ENCODE measurements at regions not wholly inside any gene's neighbourhood (a gene's known extent, or its start where the extent isn't known, plus 50 kb on each side); places are given as distances from the start of the nearest gene placed in this dataset.
"Not testable (repeated sequence)": the region's sequence is repeated elsewhere in the genome, so short reads cannot be mapped to it uniquely, and the experiment has no call there.

DNA sequence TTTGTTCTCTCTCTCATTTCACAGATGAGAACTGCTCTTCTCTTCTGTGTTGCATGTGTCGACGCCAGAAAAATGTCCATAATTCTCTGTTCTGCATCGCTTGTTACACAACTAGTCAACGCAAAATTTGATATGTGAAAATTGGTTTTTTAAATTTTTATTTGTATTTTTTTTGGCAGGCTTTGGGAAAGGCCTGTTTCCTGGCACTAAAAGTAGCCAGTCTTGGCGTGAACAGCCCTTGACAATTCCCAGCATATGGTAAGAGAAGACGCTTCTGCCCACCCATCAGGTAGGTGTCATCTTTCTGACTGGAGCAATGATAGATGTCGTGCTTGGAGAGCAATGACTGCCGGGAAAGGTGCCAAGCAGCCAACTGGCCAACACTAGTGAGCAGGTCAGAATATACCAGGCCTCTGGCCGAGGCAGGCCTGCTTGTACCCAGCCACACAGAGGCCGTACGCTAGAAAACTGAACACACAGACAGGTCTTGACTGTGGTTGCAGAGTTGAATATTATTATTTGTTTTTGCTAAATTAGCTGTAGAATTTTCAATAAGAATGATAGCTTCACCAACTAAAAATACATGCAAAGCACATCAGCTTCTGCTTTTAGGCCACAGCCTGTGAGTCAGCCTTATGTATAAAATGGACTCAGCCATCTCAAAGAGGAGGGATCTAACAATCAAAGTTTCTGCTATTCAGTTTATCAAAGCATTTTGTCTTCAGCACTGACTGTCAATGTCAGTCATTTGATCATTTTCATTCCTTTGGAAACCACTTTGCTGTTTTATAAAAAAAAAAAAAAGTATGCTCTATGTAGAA, 837.5 kb downstream of the MCTP2 start:
- DNase-seq: peak in 9 of 56 donors; percentile 0 to 22 (median 4)

DNA sequence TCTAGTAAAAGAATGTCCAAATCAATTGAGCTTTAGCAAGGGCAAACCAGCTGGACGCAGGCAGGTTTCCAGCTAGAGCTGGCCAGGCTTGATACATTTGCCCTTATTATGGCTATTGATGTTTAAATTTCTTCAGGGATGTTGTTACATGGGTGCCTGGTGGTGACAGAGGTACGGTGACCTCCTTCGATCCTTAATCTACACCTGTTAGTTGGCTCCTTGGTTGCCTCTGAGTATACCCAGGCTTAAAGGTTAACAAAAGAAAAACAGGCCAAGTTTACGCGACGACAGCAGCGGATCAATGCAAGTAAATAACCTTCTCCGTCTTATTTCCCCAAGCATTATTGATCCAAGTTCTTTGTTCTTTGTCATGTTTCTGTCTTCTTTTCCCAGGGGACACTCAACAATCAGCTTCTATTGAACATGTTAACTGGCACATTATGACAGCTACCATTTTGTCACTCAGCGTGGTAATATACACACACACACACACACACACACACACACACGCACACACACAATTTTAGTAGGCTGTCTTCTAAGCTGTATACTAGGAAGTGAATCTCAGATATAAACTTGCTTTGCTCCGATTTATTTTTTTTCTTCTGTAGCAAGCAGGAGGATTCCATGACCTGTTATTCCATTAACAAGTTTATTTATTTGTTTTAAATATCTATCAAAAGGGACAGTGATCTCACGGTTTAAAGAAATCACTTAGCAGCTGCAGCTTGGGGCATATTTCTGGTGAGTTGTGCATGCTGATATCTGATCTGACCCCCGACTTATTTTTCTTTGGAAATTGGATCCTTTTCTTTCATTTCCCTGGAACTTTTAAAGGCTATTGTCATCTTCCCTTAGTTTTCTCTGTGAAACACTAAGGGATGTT, 844.7 kb downstream of the MCTP2 start:
- DNase-seq: no peak

GRCh38 chr15:95076678-95076990, 845.3 kb downstream of the MCTP2 start:
- DNase-seq: no peak

- DNase-seq: no peak
Measured at GRCh38 chr15:95078003-95078402, 846.6 kb downstream of the MCTP2 start.

DNA sequence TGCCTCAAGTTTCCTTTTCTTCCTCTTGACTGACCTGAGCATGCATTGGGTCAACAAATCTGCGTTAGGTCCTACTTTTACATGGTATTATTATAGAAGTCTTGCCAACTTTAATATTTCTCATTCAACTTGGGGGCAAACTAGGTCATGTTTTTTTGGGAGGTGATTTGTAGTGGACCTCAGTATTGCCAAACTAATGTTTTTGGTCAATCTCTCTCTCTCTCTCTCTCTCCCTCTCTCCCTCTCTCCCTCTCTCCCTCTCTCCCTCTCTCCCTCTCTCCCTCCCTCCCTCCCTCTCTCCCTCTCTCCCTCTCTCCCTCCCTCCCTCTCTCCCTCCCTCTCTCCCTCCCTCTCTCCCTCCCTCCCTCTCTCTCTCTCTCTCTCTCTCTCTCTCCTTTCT, 848.9 kb downstream of the MCTP2 start:
- not testable (repeated sequence) for DNase-seq

DNA sequence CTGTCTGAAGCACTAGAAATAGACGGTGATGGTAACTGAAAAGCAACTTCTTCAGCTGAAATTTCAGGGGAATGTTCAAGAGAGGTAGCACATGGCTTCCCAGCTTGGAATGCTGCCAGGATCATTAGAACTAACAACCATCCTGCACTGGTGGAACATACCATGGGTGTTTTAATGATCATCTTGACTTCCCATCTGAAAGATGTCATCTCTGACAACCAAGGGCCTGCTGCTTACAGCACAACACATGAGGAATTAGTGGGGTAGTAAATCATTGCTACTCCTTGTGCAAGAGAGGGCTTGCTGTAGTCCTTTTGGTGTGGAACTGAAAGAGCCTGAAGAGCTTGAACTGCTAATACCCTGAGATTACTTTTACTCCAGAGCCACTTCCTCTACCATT, 853.7 kb downstream of the MCTP2 start:
- no peak for DNase-seq

DNA sequence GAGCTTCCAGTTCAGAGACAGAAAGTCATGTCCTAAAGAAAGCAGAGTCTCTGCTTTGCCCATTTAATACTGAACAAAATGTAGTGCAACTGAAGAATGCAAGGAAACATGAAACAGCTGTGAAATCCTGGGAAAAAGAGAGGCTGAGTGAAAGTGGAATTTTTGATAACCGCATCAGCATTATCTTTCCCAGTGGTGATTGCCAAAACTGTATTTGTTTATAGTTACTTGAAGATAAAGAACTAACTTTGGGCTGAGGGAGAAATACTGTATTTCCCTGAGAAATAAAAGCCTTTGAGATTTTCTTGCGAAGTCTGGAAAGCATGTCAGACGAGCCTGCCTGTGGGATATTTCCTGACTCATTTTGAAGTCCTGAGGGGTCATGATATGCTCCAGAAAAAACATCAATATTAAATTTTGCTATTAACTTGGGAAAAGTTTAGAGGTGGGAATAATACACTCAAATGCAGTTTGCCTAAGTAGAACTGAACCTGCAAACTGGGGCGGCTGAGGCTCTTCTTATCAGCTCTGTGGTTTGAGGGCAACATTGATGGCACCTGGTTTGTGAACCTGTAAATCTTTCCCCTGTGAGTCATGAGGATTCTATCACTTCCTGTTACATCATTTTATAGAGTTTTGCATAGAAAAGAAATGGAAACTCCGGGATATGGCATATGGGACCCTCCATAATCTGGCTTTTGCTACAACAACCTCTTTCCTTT, 855.3 kb downstream of the MCTP2 start:
- DNase-seq: no peak

GRCh38 chr15:95087253-95087609, 855.9 kb downstream of the MCTP2 start:
- DNase-seq: no peak

DNA sequence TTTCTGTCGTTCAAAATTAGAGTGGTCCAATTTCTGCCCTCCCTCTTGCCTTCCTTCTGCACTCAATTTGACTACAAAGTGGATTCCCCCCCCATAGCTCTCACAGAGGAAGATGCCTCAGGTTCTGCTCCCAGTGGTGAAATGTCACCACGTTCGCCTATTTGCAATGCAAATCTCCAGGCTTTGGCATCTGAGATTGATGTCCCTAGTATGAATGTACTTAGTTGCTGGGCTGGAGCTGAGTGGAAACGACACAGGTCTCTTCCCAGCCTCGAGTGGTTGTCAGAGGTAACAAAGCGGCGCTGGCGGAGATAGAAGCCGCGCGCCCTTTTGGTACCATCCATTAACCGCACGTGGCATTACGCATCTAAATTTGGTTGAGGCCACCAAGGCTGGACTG, 860.1 kb downstream of the MCTP2 start:
- no peak for DNase-seq

GRCh38 chr15:95095250-95095649, 863.9 kb downstream of the MCTP2 start:
- no peak for DNase-seq

DNA sequence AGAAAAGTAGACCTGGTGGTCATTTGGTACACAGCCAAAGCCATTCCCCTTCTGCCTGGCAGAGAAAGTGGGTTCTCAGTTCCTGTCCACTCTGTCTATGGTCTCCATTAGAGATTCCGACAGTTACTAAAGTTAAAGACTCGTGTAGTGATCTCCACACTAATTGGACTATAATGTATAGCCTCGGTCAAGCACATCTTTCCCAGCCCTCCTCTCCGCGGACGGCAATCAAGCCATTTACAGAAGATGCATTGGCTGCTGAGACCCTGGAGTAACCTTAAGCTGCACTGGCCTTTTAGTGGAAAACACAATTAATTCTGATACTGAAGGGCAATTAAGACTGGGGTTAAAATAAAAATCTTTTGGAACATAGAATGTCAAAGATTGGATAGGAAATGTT, 865.3 kb downstream of the MCTP2 start:
- DNase-seq: no peak

GRCh38 chr15:95097361-95097760, 866.0 kb downstream of the MCTP2 start:
- DNase-seq: no peak

DNA sequence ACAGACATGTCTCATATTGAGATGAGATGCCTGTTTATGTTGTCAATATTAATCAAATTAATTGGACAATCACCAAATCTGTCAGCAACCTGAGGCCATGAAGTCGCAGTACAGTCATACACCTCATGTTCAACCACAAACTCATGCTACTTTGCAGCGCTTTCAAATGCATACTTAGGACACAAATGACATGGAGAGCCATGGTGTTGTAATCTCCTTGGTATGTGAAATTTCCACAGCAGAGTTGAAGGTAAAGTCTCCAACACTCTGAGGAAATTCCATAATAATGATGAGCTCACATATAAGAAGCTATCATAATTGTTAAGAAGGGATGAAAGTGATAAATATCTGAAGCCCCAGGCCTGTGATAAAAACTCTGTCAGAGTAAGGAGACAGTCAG, 873.9 kb downstream of the MCTP2 start:
- no peak for DNase-seq

DNA sequence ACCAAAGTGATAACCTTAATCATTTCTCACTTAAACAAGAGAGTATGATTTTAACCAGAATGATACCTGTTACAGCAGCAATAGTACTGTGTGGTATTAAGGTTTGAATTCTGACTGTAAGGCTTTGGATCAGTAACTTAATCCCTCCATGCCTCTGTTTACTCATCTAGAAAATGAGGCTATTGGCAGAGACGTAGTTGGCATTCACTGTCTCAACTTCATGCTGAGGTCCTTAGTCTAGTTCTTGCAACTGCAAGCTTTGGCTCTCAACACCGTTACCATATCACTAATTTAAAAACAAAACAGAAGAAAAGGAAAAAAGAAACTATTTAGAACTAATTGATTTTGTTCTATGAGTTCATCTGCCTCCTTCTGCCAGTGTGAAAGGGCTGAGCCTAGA, 875.4 kb downstream of the MCTP2 start:
- DNase-seq: no peak

DNA sequence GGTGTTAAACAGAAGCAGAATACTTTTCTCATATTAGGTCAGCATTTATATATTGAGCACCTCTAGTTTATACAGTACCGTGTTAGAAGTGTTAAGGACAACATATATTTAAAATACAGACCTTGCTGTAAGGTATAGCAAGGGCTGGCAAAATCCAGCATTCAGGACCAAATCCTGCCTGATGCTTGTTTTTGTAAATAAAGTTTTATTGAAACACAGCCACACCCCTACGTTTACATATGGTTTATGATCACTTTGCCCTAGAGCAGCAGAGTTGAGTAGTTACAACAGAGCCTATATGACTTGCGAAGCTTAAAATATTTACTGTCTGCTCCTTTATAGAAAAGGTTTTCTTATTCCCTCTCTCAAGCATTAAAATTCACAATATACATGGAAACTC, 877.3 kb downstream of the MCTP2 start:
- DNase-seq: no peak

DNA sequence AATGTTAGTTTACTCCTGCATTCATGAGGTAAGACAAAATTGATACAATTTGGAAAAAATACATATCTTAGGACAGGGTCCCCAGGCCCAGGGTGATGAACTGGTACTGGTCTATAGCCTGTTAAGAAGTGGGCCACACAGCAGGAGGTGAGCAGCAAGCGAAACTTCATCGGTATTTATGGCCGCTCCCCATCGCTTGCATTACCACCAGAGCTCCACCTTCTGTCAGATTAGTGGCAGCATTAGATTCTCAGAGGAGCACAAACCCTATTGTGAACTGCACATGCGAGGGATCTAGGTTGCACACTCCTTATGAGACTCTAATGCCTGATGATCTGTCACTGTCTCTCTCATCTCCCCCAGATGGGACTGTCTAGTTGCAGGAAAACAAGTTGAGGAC, 880.6 kb downstream of the MCTP2 start:
- no peak for DNase-seq

GRCh38 chr15:95113041-95113440, 881.7 kb downstream of the MCTP2 start:
- DNase-seq: no peak

DNA sequence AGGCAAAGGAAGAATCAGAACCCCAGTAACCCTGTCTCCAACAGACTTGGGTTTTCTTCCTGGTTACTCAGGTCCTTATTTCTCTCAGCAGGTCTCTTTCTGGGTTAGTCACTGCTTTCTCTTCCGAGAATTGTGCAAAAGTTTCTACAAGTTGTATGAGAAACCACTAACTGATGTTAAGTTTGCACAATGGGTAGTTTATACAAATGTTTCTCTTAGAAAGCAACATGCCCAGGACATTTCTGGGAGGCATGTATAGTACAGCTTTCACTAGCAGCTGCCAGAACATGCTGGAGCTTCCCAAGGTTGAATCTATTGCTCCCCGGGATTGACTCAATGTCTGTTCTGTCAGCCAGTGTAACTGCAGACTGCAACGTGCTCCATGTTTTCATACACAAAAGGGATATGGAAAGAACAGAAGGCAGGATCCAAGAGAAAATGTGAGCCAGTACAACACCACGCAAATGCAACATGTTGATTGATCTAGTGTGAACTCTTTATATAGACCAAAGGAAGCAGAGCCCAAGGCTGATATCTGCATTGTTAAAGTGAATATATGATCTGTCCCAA, 887.8 kb downstream of the MCTP2 start:
- DNase-seq: no peak

DNA sequence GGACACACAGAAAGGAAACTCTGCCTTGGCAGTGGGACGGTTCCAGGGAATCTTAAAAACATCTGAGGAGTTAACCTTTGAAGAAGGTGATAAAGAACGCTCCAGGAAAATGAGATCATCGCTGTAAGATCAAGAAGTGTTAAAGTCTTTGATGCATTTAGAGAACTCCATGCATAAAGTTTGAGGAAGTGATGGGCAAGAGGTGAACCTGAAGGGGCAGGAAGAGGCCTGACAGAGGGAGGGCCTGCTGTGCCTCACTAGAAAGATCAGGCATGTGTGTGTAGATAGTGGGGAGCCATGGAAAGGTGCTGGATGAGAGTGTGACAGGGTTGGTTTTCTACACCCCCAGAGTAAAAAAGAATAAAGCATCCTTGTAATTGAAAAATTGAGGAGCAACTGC, 889.2 kb downstream of the MCTP2 start:
- no peak for DNase-seq

DNA sequence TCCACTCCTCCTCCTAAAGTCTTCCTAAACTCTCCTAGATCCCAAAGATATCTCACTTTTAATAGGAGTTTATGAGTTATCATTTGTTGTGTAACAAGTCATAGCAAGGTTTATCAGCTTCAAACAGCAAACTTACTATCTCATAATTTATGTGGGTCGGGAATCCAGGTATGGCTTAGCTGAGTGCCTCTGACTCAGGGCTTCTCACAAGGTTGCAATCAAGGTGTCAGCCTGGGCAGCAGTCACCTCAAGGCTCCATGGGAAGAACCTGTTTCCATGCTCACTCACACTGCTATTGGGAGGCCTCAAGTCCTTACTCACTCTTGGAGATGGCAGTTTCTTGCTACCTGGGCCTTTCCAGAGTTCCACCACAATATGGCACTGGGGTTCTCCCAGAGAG, 889.8 kb downstream of the MCTP2 start:
- DNase-seq: no peak

- DNase-seq: no peak
Measured at GRCh38 chr15:95125803-95126202, 894.4 kb downstream of the MCTP2 start.

GRCh38 chr15:95127356-95127755, 896.0 kb downstream of the MCTP2 start:
- no peak for DNase-seq

All from amygdala (tissue), 56 donors.